ENCODE measurements at regions not wholly inside any gene's neighbourhood (a gene's known extent, or its start where the extent isn't known, plus 50 kb on each side); places are given as distances from the start of the nearest gene placed in this dataset.

- TF ChIP-seq, protein P1, sequence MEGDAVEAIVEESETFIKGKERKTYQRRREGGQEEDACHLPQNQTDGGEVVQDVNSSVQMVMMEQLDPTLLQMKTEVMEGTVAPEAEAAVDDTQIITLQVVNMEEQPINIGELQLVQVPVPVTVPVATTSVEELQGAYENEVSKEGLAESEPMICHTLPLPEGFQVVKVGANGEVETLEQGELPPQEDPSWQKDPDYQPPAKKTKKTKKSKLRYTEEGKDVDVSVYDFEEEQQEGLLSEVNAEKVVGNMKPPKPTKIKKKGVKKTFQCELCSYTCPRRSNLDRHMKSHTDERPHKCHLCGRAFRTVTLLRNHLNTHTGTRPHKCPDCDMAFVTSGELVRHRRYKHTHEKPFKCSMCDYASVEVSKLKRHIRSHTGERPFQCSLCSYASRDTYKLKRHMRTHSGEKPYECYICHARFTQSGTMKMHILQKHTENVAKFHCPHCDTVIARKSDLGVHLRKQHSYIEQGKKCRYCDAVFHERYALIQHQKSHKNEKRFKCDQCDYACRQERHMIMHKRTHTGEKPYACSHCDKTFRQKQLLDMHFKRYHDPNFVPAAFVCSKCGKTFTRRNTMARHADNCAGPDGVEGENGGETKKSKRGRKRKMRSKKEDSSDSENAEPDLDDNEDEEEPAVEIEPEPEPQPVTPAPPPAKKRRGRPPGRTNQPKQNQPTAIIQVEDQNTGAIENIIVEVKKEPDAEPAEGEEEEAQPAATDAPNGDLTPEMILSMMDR (IDR thresholded peaks at IDR 0.05; ENCODE audit: insufficient read depth, low read length): no peak
- peak; percentile 1 for DNase-seq (ENCODE audit: low read depth)
- no peak overlapping the region for H3K4me3 ChIP-seq (ENCODE audit: low read depth, low read length)
These were observed 124.2 kb upstream of the ATP10B start for GRCh38 chr5:160976181-160976580.

DNA sequence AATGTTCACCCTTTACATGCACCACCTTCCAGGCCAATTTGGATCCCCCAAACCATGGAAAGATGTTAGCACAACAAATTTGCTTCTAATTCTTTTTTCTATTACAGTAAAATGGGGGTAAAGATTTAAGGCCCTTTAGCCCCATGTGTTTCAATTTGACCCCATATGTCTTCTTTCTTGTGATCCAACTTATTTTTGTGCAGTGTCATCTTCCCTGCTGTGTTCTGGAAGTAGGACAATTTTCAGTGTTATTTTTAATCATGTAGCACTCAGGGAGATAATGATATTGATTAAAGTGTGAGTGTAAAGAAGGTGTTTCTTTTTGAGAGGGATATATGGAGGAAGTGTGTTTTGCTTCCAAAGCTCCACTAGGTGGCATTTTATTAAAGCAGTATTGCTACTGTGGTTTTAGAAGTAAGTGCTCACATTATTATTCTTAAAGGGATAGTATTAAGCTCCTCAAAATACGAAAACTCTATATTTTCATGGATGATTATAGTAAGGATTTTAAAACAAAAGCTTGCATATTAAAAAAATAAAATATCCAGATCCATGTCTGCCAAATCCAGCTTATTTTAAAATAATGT, 118.7 kb upstream of the ATP10B start:
- no peak overlapping the region for H3K4me3 ChIP-seq (ENCODE audit: low read depth, low read length)
- DNase-seq (ENCODE audit: low read depth): no peak
- TF ChIP-seq, protein P1 (IDR thresholded peaks at IDR 0.05; ENCODE audit: insufficient read depth, low read length): no peak

- no peak overlapping the region for H3K4me3 ChIP-seq (ENCODE audit: low read depth, low read length)
- no peak for DNase-seq (ENCODE audit: low read depth)
- TF ChIP-seq, protein P1 (IDR thresholded peaks at IDR 0.05; ENCODE audit: insufficient read depth, low read length): no peak
These were observed 117.6 kb upstream of the ATP10B start for GRCh38 chr5:160969645-160970044.

DNA sequence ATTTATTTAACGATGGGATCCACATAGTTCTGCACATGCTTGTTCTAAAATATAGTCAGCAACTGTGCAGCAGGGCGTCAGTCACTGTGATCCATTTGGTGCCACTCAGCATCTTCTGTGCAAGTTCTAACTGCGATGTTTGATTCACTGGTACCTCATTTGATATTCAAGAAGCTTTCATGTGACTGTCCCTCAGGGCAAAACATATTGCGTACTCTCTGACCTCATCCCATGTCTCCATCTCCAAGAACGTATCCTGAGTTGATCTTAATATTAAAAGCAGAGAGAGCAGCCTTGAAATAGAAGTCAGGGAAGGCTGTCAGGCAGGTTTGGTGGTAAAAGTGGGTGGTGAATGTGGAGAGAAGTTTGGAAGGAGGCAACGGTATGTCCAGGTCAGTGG, 116.5 kb upstream of the ATP10B start:
- H3K4me3 ChIP-seq (ENCODE audit: low read depth, low read length): no peak overlapping the region
- DNase-seq (ENCODE audit: low read depth): no peak
- TF ChIP-seq, protein P1 (IDR thresholded peaks at IDR 0.05; ENCODE audit: insufficient read depth, low read length): no peak

DNA sequence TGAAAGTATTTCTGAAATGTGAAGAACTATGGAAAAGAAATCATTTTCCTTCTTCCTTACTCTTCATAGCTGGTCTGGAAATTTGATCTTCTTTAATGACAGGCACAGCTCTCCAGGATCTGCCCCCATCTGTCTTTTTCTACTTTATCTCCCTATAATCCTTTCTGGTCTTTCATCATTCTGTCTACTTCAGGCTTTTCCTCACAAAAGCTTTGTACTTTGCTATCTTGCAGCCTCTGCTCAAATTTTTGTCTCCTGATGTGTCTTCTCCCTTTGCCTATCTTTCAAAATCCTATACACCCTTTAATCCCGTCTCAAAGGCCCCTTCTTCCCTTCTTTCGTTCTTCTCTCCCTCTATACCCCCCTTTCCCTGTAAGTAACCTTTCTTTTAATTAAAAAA, 114.9 kb upstream of the ATP10B start:
- TF ChIP-seq, protein P1 (IDR thresholded peaks at IDR 0.05; ENCODE audit: insufficient read depth, low read length): no peak
- no peak overlapping the region for H3K4me3 ChIP-seq (ENCODE audit: low read depth, low read length)
- DNase-seq (ENCODE audit: low read depth): no peak

- TF ChIP-seq, protein P1 (IDR thresholded peaks at IDR 0.05; ENCODE audit: insufficient read depth, low read length): no peak
- no peak for DNase-seq (ENCODE audit: low read depth)
These were observed 109.8 kb upstream of the ATP10B start for GRCh38 chr5:160961761-160962160.

GRCh38 chr5:160961038-160961437, 109.0 kb upstream of the ATP10B start:
- no peak overlapping the region for H3K4me3 ChIP-seq (ENCODE audit: low read depth, low read length)
- TF ChIP-seq, protein P1 (IDR thresholded peaks at IDR 0.05; ENCODE audit: insufficient read depth, low read length): no peak
- DNase-seq (ENCODE audit: low read depth): no peak

More at GRCh38 chr5:160961761-160962160, 109.8 kb upstream of the ATP10B start:
- H3K4me3 ChIP-seq (ENCODE audit: low read depth, low read length): no peak overlapping the region
